Activated CD8-positive, alpha-beta T cell treated with anti-CD3 and anti-CD28 coated beads, Interleukin-2, amount 10 ng/mL, durations not matched to agents 7 days and 5 days (primary cell): ENCODE measurements at regions not wholly inside any gene's neighbourhood (a gene's known extent, or its start where the extent isn't known, plus 50 kb on each side); places are given as distances from the start of the nearest gene placed in this dataset.
"Not testable (repeated sequence)": the region's sequence is repeated elsewhere in the genome, so short reads cannot be mapped to it uniquely, and the experiment has no call there.

Experiments used
- ATAC-seq: fragments of 150-1000 bp; cut with Tn5 transposase; one replicate; pipeline ENCODE4 v1.10.0; 2021; ENCODE audit warnings: moderate library complexity
- CTCF ChIA-PET: fragments of 350-600 bp; sonication (Branson Sonifier 250); formaldehyde crosslinking; loops from one replicate; lab custom pipeline; 2021; ENCODE audit warnings: antibody characterized with exemption; lab: Charles Lee
- POLR2A ChIA-PET: fragments of 350-600 bp; sonication (Branson Sonifier 250); formaldehyde crosslinking; loops from one replicate; lab custom pipeline; 2021; ENCODE audit warnings: antibody characterized with exemption; lab: Charles Lee
- DNase-seq: peaks from one replicate; pipeline ENCODE4 v3.0.0-alpha.2; 2020
- H3K27ac Mint-ChIP-seq: one replicate; pipeline ENCODE4 v1.8.0; 2021; ENCODE audit warnings: mild to moderate bottlenecking, mixed read lengths
- H3K27me3 Mint-ChIP-seq: one replicate; pipeline ENCODE4 v1.8.0; 2021; ENCODE audit warnings: low read depth, mixed read lengths
- H3K36me3 Mint-ChIP-seq: one replicate; pipeline ENCODE4 v1.8.0; 2021; ENCODE audit warnings: low read depth, mixed read lengths
- H3K4me1 Mint-ChIP-seq: one replicate; pipeline ENCODE4 v1.8.0; 2021; ENCODE audit warnings: low read depth, mixed read lengths
- H3K4me3 Mint-ChIP-seq: one replicate; pipeline ENCODE4 v1.8.0; 2021; ENCODE audit warnings: mild to moderate bottlenecking, mixed read lengths
- H3K9me3 Mint-ChIP-seq: one replicate; pipeline ENCODE4 v1.8.0; 2022; ENCODE audit warnings: mixed read lengths; ENCODE audit not compliant: insufficient read depth

- Mint-ChIP-seq H3K4me3 (no peak overlapping the region), H3K27ac (no peak overlapping the region), H3K36me3 (no peaks in the 10 kb centered on the region), H3K9me3 (no peaks in the 10 kb centered on the region), H3K27me3 (no peaks in the 10 kb centered on the region), H3K4me1 (no peaks in the 10 kb centered on the region)
- ChIA-PET CTCF (no interaction called here), POLR2A (no interaction called here)
- DNase-seq (no peak), ATAC-seq (no peak)
These were observed 840.6 kb downstream of the NLGN4X start for GRCh38 chrX:5388087-5388486.

- Mint-ChIP-seq H3K36me3 (no peaks in the 10 kb centered on the region), H3K27me3 (no peaks in the 10 kb centered on the region), H3K27ac (no peak overlapping the region), H3K4me3 (no peak overlapping the region), H3K9me3 (no peaks in the 10 kb centered on the region), H3K4me1 (no peaks in the 10 kb centered on the region)
- ChIA-PET POLR2A (no interaction called here), CTCF (no interaction called here)
- DNase-seq = no peak
- ATAC-seq = no peak
These were observed 848.2 kb downstream of the NLGN4X start for GRCh38 chrX:5380426-5380825.

GRCh38 chrX:5341902-5342301, 886.8 kb downstream of the NLGN4X start:
- ATAC-seq = no peak
- no peaks in the 10 kb centered on the region for H3K27me3 Mint-ChIP-seq
- H3K4me3 Mint-ChIP-seq = no peak overlapping the region
- H3K27ac Mint-ChIP-seq = no peak overlapping the region
- H3K9me3 Mint-ChIP-seq = no peaks in the 10 kb centered on the region
- ChIA-PET POLR2A (no interaction called here), CTCF (no interaction called here)
- H3K36me3 Mint-ChIP-seq = no peaks in the 10 kb centered on the region
- H3K4me1 Mint-ChIP-seq = no peaks in the 10 kb centered on the region
- no peak for DNase-seq

GRCh38 chrX:5337160-5337559, 891.5 kb downstream of the NLGN4X start:
- H3K27ac Mint-ChIP-seq = no peak overlapping the region
- H3K4me1 Mint-ChIP-seq = no peaks in the 10 kb centered on the region
- POLR2A ChIA-PET = no interaction called here
- DNase-seq = no peak
- H3K27me3 Mint-ChIP-seq = no peaks in the 10 kb centered on the region
- CTCF ChIA-PET = no interaction called here
- no peak for ATAC-seq
- H3K36me3 Mint-ChIP-seq = no peaks in the 10 kb centered on the region
- no peaks in the 10 kb centered on the region for H3K9me3 Mint-ChIP-seq
- no peak overlapping the region for H3K4me3 Mint-ChIP-seq

GRCh38 chrX:5324546-5324945, 904.1 kb downstream of the NLGN4X start:
- no peak overlapping the region for H3K27ac Mint-ChIP-seq
- H3K36me3 Mint-ChIP-seq = no peaks in the 10 kb centered on the region
- CTCF ChIA-PET = no interaction called here
- H3K4me3 Mint-ChIP-seq = no peak overlapping the region
- no peaks in the 10 kb centered on the region for H3K27me3 Mint-ChIP-seq
- no peaks in the 10 kb centered on the region for H3K4me1 Mint-ChIP-seq
- ATAC-seq = no peak
- no peak for DNase-seq
- no peaks in the 10 kb centered on the region for H3K9me3 Mint-ChIP-seq
- POLR2A ChIA-PET = no interaction called here

GRCh38 chrX:5314148-5314547, 914.5 kb downstream of the NLGN4X start:
- Mint-ChIP-seq H3K27ac (no peak overlapping the region), H3K36me3 (no peaks in the 10 kb centered on the region), H3K4me3 (no peak overlapping the region), H3K4me1 (no peaks in the 10 kb centered on the region), H3K9me3 (no peaks in the 10 kb centered on the region), H3K27me3 (no peaks in the 10 kb centered on the region)
- CTCF ChIA-PET = no interaction called here
- ATAC-seq (no peak), DNase-seq (no peak)
- POLR2A ChIA-PET = no interaction called here

GRCh38 chrX:5307416-5307815, 921.3 kb downstream of the NLGN4X start:
- Mint-ChIP-seq H3K27ac (no peak overlapping the region), H3K9me3 (no peaks in the 10 kb centered on the region), H3K4me3 (no peak overlapping the region), H3K27me3 (no peaks in the 10 kb centered on the region), H3K36me3 (no peaks in the 10 kb centered on the region), H3K4me1 (no peaks in the 10 kb centered on the region)
- POLR2A ChIA-PET = no interaction called here
- ATAC-seq (no peak), DNase-seq (no peak)
- CTCF ChIA-PET = no interaction called here

GRCh38 chrX:5306654-5307121, 922.0 kb downstream of the NLGN4X start:
- Mint-ChIP-seq H3K4me1 (no peaks in the 10 kb centered on the region), H3K27ac (no peak overlapping the region), H3K4me3 (no peak overlapping the region), H3K27me3 (no peaks in the 10 kb centered on the region), H3K36me3 (no peaks in the 10 kb centered on the region), H3K9me3 (no peaks in the 10 kb centered on the region)
- no peak for DNase-seq
- CTCF ChIA-PET = no interaction called here
- ATAC-seq = no peak
- POLR2A ChIA-PET = no interaction called here

- H3K27me3 Mint-ChIP-seq = no peaks in the 10 kb centered on the region
- no peaks in the 10 kb centered on the region for H3K9me3 Mint-ChIP-seq
- H3K27ac Mint-ChIP-seq = no peak overlapping the region
- ATAC-seq (no peak), DNase-seq (no peak)
- no peaks in the 10 kb centered on the region for H3K36me3 Mint-ChIP-seq
- ChIA-PET CTCF (no interaction called here), POLR2A (no interaction called here)
- H3K4me1 Mint-ChIP-seq = no peaks in the 10 kb centered on the region
- no peak overlapping the region for H3K4me3 Mint-ChIP-seq
These were observed 923.2 kb downstream of the NLGN4X start for GRCh38 chrX:5305452-5305851.

GRCh38 chrX:5295004-5295403, 933.7 kb downstream of the NLGN4X start:
- no peaks in the 10 kb centered on the region for H3K4me1 Mint-ChIP-seq
- ChIA-PET POLR2A (no interaction called here), CTCF (no interaction called here)
- no peak for DNase-seq
- H3K4me3 Mint-ChIP-seq = no peak overlapping the region
- no peak overlapping the region for H3K27ac Mint-ChIP-seq
- ATAC-seq = no peak
- no peaks in the 10 kb centered on the region for H3K36me3 Mint-ChIP-seq
- H3K9me3 Mint-ChIP-seq = peaks cover 7% of the 10 kb centered on the region
- H3K27me3 Mint-ChIP-seq = no peaks in the 10 kb centered on the region

- DNase-seq (no peak), ATAC-seq (no peak)
- peaks cover 8% of the 10 kb centered on the region for H3K9me3 Mint-ChIP-seq
- no peaks in the 10 kb centered on the region for H3K27me3 Mint-ChIP-seq
- H3K27ac Mint-ChIP-seq = no peak overlapping the region
- POLR2A ChIA-PET = no interaction called here
- no peak overlapping the region for H3K4me3 Mint-ChIP-seq
- H3K4me1 Mint-ChIP-seq = no peaks in the 10 kb centered on the region
- CTCF ChIA-PET = no interaction called here
- no peaks in the 10 kb centered on the region for H3K36me3 Mint-ChIP-seq
These were observed 938.0 kb downstream of the NLGN4X start for GRCh38 chrX:5290635-5291034.

- H3K4me1 Mint-ChIP-seq, DNase-seq, H3K36me3 Mint-ChIP-seq, ATAC-seq, POLR2A ChIA-PET, H3K27ac Mint-ChIP-seq, CTCF ChIA-PET, H3K4me3 Mint-ChIP-seq, H3K27me3 Mint-ChIP-seq: not testable (repeated sequence)
- peaks cover 14% of the 10 kb centered on the region for H3K9me3 Mint-ChIP-seq
These were observed 938.7 kb downstream of the NLGN4X start for GRCh38 chrX:5289949-5290348.

GRCh38 chrX:5278908-5279307, 949.8 kb downstream of the NLGN4X start:
- ATAC-seq (no peak), DNase-seq (no peak)
- no peaks in the 10 kb centered on the region for H3K27me3 Mint-ChIP-seq
- CTCF ChIA-PET = no interaction called here
- H3K27ac Mint-ChIP-seq = no peak overlapping the region
- no peaks in the 10 kb centered on the region for H3K36me3 Mint-ChIP-seq
- POLR2A ChIA-PET = no interaction called here
- H3K9me3 Mint-ChIP-seq = peaks cover 5% of the 10 kb centered on the region
- H3K4me3 Mint-ChIP-seq = no peak overlapping the region
- no peaks in the 10 kb centered on the region for H3K4me1 Mint-ChIP-seq
